NCI-H2029 treated with DMSO at 0.1 percent for 48 hours (cell line): ENCODE measurements at regions not wholly inside any gene's neighbourhood (a gene's known extent, or its start where the extent isn't known, plus 50 kb on each side); places are given as distances from the start of the nearest gene placed in this dataset.

Experiments used
- DNase-seq: peaks from one replicate; lab custom pipeline; 2025; lab: John Stamatoyannopoulos, UW

DNA sequence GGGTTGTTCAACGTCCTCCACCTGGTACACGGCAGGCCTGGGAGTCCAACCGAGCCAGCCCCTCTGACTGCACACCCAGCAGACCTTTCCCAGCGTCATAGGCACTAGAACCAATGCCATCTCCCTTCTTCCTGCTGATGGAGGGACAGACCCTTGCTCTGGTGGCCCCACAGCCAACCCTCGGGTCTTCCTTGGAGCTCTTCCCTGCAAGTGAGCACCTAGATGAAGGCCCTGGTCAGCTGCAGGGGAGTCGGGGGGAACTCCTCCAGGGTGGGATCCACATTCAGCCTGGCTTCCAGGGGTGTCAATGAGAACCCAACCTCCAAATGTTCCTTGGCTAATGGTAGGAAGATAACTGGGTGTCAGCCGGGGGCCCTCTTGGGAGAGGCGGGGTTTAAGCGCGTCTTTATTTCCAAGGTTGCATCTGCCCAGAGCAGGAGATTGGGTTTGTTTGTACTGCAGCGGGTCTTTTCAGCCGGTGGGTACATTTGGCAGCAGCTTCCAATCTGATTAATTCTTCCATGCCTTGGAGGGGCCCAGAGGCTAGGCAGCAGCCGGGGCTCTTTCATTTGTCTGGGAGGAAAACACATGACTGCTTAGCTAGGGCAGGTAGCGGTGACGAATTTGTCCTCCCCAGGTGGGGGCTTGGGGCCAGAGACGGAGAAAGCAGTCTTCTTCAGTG, 56.0 kb upstream of the SHISAL1 start:
- no peak for DNase-seq

DNA sequence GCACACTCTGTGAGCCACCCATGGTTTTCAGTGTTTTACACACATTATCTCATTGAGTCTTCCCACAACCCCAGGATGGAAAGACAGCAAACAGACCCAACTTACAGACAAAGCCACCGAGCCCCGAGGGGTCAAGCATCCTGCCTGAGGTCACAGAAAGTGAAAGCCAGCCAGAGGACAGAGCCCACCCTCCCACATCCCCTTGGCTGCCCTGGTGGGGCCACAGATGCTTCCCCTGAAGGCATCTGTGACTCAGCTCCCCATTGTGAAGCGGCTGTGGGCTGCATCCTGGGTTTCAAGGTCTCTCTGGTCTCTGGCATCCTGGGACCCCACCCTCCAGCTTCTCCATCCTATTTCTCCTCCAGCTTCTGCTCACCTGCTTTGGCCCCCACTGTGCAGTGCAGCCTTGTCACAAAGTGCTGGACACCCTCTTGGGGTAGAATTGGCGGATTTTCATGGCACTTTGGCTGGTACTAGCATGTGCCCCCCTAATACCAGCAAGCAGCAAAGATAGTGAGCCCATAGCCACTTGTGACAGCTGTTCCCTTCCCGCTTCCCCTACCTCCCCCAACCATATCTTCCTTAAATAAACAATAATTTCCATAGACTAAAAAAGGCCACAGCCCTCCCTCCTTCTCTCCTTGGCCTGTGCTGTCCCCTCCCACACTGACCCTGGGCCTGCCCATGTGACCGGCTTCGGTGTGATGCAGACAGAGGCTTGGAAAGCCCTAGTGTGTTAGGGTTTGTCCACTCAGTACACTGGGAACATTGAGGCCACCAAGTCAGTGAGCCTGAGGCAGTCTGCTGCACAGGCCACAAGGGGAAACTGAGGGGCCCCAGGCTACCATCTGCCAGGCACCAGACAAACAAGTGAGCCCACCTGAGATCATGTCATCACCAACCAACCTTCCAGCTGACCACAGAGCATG, 53.9 kb upstream of the SHISAL1 start:
- no peak for DNase-seq

DNA sequence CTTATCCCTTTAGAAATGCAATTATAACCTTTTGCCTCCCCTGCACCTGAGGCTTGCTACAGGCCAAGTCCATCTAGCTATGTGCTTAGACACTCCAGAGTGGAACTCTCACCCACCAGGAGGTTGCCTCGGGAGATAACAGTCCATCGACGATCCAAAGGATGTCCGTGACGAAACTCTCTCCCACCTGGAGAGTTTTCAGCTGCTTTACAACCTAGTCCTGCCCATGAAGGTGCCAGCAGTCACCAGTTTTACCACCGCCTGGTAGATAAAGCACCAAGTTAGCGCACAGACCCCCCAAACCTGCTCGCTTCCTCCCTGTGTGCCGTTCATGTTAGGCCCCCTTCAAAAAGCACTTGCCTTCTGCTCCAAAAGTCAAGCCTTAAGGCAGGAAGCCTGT, 53.1 kb upstream of the SHISAL1 start:
- no peak for DNase-seq

DNA sequence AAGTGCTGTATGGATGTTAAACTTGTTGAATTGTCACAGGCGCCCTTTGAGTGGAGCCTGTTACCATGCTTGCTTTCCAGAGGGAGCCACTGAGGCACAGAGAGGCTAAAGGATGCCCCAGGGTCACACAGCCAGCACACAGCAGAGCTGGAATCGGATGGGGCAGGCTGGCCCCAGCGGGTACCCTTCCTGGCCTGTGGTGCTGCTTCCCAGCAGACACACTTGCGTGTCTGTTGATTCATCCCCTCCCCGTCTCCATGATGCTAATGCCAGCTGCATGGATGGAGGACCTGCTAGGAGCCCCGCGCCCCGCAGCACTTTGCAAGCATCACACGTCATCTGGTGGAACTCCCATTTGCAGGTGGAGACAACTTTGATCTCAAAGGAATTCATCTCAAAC, 52.4 kb upstream of the SHISAL1 start:
- no peak for DNase-seq

DNA sequence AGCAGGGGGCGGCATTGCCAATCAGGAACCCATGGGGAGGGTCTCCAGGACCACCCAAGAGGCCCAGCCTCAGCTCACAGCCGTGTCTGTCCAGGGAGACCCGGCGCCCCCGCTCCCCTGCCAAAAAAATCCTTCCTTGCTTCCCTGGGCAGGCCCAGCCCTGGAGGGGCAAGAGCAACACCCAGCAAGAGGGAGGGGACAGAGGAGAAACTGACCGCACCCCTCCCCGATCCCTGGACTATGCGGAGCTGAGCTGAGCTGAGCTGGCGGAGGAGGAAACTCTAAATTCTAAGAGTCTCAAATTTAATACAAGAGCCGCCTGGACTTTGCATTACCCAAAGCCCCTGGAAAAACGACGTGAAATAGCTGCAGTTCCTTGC, 52.0 kb upstream of the SHISAL1 start:
- no peak for DNase-seq

DNA sequence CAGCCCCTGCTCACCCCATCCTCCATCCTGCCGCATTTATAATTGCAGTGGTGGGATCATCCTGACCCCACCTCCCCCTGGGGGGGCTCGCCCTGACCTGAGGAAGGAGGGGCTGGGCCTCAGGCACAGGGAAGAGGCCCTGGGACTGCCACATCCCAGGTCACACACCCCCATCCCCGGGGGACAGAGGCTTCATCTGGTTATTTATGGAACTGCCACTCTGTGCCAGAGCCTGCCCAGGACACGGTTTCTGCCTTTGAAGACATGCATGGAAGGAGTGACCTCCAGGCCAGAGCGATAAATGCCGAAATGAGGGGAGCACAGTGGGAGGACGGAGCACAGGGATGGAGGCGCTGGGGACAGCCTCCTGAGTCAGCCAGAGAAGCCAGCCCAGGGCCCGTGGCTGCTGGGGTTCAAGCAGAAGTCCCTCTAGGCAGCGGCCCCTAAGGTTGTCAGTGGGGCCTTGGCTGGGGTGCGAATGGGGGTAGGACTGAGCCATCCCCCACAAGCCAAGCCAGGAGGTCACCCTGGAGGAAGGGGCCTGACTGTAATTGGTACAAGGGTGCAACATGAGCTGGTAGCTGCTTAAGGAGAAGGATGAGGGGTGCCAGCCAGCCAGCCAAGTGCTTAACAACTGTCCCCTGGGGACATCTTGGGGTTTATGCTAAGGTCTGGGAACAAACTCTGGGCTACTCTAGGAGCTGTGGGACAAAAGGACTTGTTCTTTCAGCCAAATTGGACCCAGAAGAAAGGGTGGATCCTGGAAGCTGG, 51.4 kb upstream of the SHISAL1 start:
- no peak for DNase-seq

DNA sequence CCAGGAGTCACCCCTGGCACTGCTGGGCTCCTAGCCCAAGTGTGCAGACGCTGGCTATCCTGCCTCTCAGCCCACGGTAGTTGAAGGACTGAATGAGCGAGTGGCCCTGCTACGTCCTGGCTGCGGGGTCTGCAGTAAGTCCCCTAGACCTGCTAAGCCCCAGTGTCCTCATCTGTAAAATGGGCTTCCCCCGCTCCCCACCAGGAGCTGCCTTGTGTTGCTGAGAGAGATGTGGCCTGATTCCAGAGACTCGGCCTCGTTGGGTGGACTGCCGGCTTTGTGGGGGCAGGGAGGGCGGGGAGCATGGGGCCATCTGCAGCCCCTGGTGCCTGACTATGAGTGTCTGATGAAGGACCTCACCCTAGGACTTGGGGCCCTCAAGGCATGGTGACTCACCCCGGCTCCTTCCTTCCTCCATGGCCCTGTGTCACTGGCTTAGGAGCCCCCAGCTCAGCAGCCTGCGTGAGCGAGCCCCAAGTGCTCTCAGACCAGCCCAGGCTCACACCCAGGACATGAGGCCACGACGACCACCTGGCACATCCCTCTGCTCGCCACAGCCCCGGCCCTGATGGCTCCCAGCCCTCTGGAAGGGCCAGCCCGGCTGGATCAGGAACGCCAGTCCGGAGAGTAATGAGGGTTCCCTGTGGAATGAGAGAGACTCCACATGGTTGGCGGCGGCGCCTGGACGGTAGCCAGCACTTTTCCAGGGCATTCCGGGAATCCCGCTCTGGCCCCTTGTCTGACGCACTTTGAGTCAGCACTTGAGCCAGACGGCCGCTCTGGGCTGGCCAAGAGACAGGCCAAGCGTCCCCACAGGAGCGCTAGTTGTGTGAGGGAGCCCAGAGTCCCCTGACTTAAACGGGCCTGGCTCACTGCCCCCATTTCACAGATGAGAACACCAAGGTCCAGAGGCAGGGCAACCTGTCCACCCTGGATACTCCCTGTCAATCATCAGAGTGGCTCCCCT, 50.5 kb upstream of the SHISAL1 start:
- DNase-seq = peak; percentile 52

DNA sequence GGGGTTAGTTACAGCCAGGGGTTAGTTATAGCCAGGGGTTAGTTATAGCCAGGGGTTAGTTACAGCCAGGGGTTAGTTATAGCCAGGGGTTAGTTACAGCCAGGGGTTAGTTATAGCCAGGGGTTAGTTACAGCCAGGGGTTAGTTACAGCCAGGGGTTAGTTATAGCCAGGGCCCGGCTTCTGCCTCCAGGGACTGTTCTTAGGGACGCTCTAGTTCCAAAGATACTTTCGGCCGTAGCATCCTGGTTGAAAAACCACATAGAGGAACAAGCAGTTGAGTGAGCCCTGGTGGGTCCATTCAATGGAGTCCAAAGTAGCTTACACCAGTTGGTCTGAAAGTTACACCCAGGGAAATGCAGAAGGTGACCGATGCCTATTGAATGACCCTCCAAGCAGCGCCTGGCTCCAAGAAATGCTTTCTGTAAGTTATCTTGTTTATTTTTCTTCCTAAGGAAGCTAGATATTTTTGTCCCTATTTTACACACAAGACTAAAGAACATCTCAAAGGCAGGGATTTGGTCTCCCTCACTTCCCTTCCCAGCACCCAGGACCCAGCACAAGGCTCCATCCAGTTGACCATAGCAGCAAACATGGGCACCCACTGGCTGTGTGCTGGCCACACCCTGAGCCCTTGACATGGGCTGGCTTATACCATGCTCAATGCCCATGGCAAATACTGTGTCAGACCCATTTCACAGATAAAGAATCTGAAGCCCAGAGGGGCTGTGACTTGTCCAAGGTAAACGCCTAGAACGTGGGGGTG, 49.7 kb upstream of the SHISAL1 start:
- no peak for DNase-seq
